Gastroesophageal sphincter (tissue), 4 donors: ENCODE measurements at regions not wholly inside any gene's neighbourhood (a gene's known extent, or its start where the extent isn't known, plus 50 kb on each side); places are given as distances from the start of the nearest gene placed in this dataset.
A peak's percentile ranks its signal among the peaks of the same experiment; 100 is the strongest.

Source experiments
- ATAC-seq: fragments of 150-250 bp; one replicate; pipeline ENCODE4 v1.9.1; 2016; ENCODE audit warnings: mild to moderate bottlenecking, moderate library complexity
- H3K27ac ChIP-seq, 4 donors: fragments of 200-600 bp; sonication (generic) in 3 of 4; 1 replicate in 3 of 4; 2 replicates in 1 of 4; pipeline ENCODE4 v1.5.1; 2016 to 2019
- H3K27me3 ChIP-seq: fragments of 200-600 bp; sonication (generic); one replicate; pipeline ENCODE4 v1.5.1; 2019
- H3K36me3 ChIP-seq, 2 donors: fragments of 200-600 bp; sonication (generic); one replicate each; pipeline ENCODE4 v1.5.1; 2019; ENCODE audit warnings: control low read depth in 1 of 2
- H3K4me1 ChIP-seq, 3 donors: fragments of 200-600 bp; sonication (generic); 1 replicate in 2 of 3; 2 replicates in 1 of 3; pipeline ENCODE4 v1.5.1; 2016 to 2019; ENCODE audit warnings: control low read depth in 2 of 3
- H3K4me3 ChIP-seq, 2 donors: fragments of 200-600 bp; sonication (generic); one replicate each; pipeline ENCODE4 v1.5.1; 2019; ENCODE audit warnings: mild to moderate bottlenecking in 1 of 2, moderate library complexity in 1 of 2
- H3K9me3 ChIP-seq, 3 donors: fragments of 200-600 bp; sonication (generic); one replicate each; pipeline ENCODE4 v1.5.1; 2017 to 2019; ENCODE audit warnings: control low read depth in 2 of 3
- EP300 ChIP-seq: sonication (generic); formaldehyde crosslinking; IDR thresholded peaks from one replicate; pipeline ENCODE4 v1.6.1; 2017; ENCODE audit warnings: antibody characterized with exemption, mild to moderate bottlenecking
- POLR2A ChIP-seq, 2 donors: fragments of 450-650 bp; IDR thresholded peaks; one replicate each; pipeline ENCODE4 v1.6.1; 2017; ENCODE audit warnings: antibody characterized with exemption in 2 of 2, mild to moderate bottlenecking in 2 of 2, moderate library complexity in 1 of 2
- POLR2AphosphoS5 ChIP-seq: sonication (generic); formaldehyde crosslinking; IDR thresholded peaks from one replicate; pipeline ENCODE4 v1.6.1; 2017; ENCODE audit warnings: antibody characterized with exemption
- WGBS, 2 donors: methylation state at CpG; one replicate each; pipeline ENCODE4 v1.1.5; 2018; ENCODE audit warnings: low coverage in 1 of 2; 5-methylcytosine and 5-hydroxymethylcytosine counted together
- TF ChIP-seq, protein P1 (sequence below), 4 experiments: fragments of 200-600 bp in 2 of 4; fragments of 450-650 bp in 2 of 4; sonication (generic) in 1 of 4; IDR thresholded peaks; one replicate each; pipeline ENCODE4 v1.5.1; 2017 to 2019; ENCODE audit warnings: antibody characterized with exemption in 4 of 4, mild to moderate bottlenecking in 2 of 4, moderate library complexity in 2 of 4

DNA sequence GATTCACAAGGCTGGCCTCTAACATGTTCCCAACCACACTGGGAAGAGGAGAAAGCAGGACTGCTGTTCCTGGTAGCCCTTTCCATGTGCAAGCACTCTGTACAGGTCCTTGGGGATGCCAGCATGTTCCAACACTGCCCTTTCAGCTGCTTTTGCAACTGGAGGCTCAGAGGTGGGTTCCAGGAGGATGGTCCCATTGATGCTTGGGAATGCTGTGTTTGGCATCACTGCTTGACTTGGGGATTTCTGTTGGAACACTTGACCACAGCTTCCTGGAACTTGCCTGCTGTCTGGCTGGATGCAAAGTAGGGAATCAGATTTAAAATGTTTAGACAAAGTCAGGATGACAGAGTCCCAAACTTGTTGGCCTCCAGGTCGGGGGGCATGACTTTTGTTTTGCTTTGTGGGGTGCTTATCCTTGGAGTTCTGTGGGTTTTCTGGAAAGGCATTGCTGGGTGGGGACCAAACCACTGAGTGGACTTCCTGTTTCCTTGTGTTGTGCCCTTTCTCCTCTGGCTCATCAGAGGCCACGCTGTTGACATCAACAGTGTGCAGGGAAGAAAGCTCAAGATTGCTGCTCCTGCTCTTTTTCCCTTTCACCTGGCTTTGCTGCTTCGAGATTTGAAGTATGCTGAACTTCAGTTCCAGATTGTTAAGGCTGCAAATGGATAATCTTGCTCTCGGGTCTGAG is 148.5 kb upstream of the RPS23 start:
- Histone ChIP-seq H3K4me1 (peaks cover 0 to 15% (median 0%) of the 10 kb centered on the region in 3 donors), H3K9me3 (no peaks in the 10 kb centered on the region), H3K4me3 (no peak overlapping the region), H3K27me3 (no peaks in the 10 kb centered on the region), H3K36me3 (no peaks in the 10 kb centered on the region), H3K27ac (no peak overlapping the region)
- TF ChIP-seq, protein P1, sequence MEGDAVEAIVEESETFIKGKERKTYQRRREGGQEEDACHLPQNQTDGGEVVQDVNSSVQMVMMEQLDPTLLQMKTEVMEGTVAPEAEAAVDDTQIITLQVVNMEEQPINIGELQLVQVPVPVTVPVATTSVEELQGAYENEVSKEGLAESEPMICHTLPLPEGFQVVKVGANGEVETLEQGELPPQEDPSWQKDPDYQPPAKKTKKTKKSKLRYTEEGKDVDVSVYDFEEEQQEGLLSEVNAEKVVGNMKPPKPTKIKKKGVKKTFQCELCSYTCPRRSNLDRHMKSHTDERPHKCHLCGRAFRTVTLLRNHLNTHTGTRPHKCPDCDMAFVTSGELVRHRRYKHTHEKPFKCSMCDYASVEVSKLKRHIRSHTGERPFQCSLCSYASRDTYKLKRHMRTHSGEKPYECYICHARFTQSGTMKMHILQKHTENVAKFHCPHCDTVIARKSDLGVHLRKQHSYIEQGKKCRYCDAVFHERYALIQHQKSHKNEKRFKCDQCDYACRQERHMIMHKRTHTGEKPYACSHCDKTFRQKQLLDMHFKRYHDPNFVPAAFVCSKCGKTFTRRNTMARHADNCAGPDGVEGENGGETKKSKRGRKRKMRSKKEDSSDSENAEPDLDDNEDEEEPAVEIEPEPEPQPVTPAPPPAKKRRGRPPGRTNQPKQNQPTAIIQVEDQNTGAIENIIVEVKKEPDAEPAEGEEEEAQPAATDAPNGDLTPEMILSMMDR (IDR thresholded peaks at IDR 0.05) = no peak
- no peak for TF ChIP-seq POLR2AphosphoS5
- TF ChIP-seq POLR2A (IDR thresholded peaks at IDR 0.05) = no peak
- TF ChIP-seq EP300 = no peak
- peak; percentile 30 for ATAC-seq
- WGBS, 2 donors = 83% methylated on average over 4 of the region's 4 CpGs; no CpG with 5 or more reads in 1 of the 2 donors

DNA sequence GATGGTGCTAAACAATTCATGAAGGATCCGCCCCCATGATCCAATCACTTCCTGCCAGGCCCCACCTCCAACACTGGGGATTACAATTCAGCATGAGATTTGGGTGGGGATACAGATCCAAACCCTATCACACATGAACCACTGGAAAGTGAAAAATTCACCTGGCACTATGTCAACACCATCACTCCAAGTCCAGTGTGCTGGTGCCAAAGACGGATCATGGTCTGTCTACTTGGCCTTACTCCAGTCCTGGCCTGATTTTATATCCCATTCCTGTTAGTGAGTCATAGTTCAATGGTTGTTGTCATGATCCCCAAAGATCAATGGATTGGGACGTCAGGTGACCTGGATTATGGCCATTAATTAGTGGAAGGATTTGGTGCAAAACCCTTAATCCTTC is 147.4 kb upstream of the RPS23 start:
- H3K4me1 ChIP-seq = peaks cover 0 to 15% (median 0%) of the 10 kb centered on the region in 3 donors
- H3K9me3 ChIP-seq = no peaks in the 10 kb centered on the region
- no peak for TF ChIP-seq POLR2A (IDR thresholded peaks at IDR 0.05)
- TF ChIP-seq, protein P1 (IDR thresholded peaks at IDR 0.05) = no peak
- peak; percentile 20 for TF ChIP-seq POLR2AphosphoS5
- TF ChIP-seq EP300 = no peak
- WGBS, 2 donors = 24 to 59% methylated on average over 3 of the region's 3 CpGs
- no peak overlapping the region for H3K4me3 ChIP-seq
- ATAC-seq = peak; percentile 69
- H3K36me3 ChIP-seq = no peaks in the 10 kb centered on the region
- no peak overlapping the region for H3K27ac ChIP-seq
- H3K27me3 ChIP-seq = no peaks in the 10 kb centered on the region

DNA sequence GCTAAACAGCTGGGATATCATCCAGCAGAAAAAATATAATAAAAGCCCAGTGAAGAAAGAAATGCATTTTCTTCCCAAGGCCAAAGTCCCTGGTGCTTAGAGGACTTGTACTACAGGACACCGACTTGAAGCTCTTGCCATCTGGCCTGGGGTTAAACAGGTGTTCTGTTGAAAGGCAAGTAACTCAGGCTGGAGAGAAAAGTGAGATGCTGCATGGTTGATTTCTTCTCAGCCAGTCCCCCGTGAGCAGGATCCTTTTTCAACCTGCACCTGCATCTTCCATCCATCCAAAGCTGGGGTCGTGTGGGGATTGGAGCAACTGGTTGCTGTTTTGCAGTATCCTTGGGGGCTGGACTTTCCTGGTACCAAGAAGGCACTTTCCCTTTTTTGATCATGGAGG is 146.1 kb upstream of the RPS23 start:
- H3K9me3 ChIP-seq = no peaks in the 10 kb centered on the region
- no peak for ATAC-seq
- H3K4me1 ChIP-seq = peaks cover 0 to 15% (median 0%) of the 10 kb centered on the region in 3 donors
- H3K27ac ChIP-seq = no peak overlapping the region
- H3K27me3 ChIP-seq = no peaks in the 10 kb centered on the region
- 58% methylated on average over 2 of the region's 3 CpGs; no CpG with 5 or more reads in 1 of the 2 donors for WGBS, 2 donors
- TF ChIP-seq, protein P1 (IDR thresholded peaks at IDR 0.05) = no peak
- TF ChIP-seq POLR2AphosphoS5 (no peak), POLR2A (IDR thresholded peaks at IDR 0.05) (no peak), EP300 (no peak)
- H3K36me3 ChIP-seq = no peaks in the 10 kb centered on the region
- H3K4me3 ChIP-seq = no peak overlapping the region

DNA sequence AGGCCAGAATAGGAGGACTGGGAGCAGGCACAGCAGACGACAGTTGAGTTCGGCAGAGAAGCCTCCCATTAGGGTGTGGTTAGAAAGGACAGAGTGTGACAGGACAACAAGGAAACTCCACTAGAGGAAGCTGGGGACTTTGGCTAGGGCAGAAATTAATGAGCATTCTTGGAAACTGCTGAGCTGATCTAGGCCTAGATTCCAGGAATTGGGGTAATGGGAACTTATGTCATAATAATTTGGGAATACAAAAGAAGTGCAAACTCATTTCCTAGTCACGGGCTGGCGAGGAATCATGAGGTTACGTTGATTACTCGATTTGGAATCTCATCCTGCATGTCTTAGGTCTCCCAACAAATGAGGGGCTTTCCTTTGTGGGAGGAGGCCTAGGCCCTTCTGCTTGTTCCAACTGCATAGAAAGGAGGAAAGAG is 144.6 kb upstream of the RPS23 start:
- no peaks in the 10 kb centered on the region for H3K27me3 ChIP-seq
- 48 to 56% methylated on average over 4 to 6 of the region's 6 CpGs for WGBS, 2 donors
- peaks cover 0 to 15% (median 0%) of the 10 kb centered on the region in 3 donors for H3K4me1 ChIP-seq
- TF ChIP-seq POLR2AphosphoS5 (peak; percentile 73), POLR2A (IDR thresholded peaks at IDR 0.05) (no peak)
- H3K27ac ChIP-seq = peak overlapping the region in 3 of 4 donors; percentile 45 to 64 (median 52)
- no peaks in the 10 kb centered on the region for H3K9me3 ChIP-seq
- peak; percentile 72 for ATAC-seq
- no peaks in the 10 kb centered on the region for H3K36me3 ChIP-seq
- H3K4me3 ChIP-seq = no peak overlapping the region

DNA sequence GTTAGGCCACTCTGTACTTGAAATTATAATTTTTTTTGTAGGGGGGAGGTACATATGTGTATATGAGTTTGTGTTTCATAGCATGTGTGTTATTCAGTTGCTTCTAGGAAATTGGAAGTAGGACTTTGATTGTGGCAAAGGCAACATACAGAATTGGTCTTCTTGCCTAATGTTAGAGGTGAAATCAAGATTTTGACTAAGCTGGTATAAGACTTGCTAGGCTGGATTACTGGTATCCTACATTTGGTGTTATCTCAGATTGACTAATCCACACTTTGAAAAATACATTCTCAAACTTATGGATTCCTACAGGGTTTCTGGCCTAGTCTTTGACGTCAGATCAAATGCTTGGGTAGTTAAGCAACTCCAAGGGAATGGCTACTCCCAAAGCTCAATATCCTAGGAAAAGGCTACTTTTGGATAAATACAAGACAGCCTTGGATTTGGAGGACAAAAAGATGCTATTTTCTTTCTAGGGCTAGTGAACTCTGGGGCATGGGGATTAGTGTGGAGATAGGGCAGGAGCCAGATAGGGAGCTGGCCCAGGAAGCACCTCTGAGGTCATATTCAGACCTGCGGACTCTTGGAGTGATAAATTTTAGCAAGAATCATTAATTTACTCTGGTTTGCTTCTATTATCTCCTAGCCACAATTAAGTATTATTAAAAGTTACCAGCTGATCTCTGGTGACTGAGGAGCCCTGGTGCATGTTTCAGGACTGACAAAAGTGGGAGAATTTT is 144.0 kb upstream of the RPS23 start:
- H3K27ac ChIP-seq = peak overlapping the region; percentile 24 to 64 (median 48)
- TF ChIP-seq, protein P1 (IDR thresholded peaks at IDR 0.05) = no peak
- TF ChIP-seq POLR2A (IDR thresholded peaks at IDR 0.05) (no peak), EP300 (no peak), POLR2AphosphoS5 (no peak)
- H3K27me3 ChIP-seq = no peaks in the 10 kb centered on the region
- 48 to 50% methylated on average over 2 of the region's 2 CpGs for WGBS, 2 donors
- no peaks in the 10 kb centered on the region for H3K9me3 ChIP-seq
- no peak overlapping the region for H3K4me3 ChIP-seq
- H3K36me3 ChIP-seq = no peaks in the 10 kb centered on the region
- ATAC-seq = no peak
- H3K4me1 ChIP-seq = peaks cover 0 to 15% (median 0%) of the 10 kb centered on the region in 3 donors
